Thyroid gland (tissue), 4 donors: ENCODE measurements at regions not wholly inside any gene's neighbourhood (a gene's known extent, or its start where the extent isn't known, plus 50 kb on each side); places are given as distances from the start of the nearest gene placed in this dataset.

ENCODE experiments used
- POLR2A ChIP-seq, 2 donors: fragments of 450-650 bp; IDR thresholded peaks; one replicate each; pipeline ENCODE4 v1.6.1; 2017; ENCODE audit warnings: antibody characterized with exemption in 2 of 2, mild to moderate bottlenecking in 2 of 2, moderate library complexity in 1 of 2
- TF ChIP-seq, protein P1 (sequence below), 6 experiments: fragments of 200-600 bp in 3 of 6; fragments of 450-650 bp in 3 of 6; sonication (generic) in 3 of 6; IDR thresholded peaks; one replicate each; pipeline ENCODE4 v1.5.1; 2016 to 2019; ENCODE audit warnings: antibody characterized with exemption in 6 of 6, mild to moderate bottlenecking in 2 of 6, inconsistent platforms in 1 of 6, moderate library complexity in 1 of 6

DNA sequence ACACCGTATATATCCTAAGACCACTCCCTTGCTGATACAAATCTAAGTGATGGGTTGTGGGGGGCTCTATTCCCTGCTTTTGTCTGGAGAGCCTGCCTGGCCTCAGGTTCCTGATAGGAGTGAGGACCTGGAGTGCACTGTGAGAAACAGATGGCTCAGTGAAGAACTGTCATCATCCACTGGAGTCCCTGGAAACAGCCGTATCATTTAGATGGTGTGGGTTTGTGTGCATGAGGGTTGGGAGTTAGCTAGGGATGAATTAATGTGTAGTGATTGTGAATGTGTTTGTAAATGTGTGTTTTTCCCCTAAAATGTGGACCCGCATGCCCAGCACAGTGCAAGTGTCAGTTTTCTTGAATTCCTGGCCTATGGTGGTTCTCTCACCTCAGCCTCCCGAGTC, 111.6 kb downstream of the CRYBB2 start:
- TF ChIP-seq, protein P1, sequence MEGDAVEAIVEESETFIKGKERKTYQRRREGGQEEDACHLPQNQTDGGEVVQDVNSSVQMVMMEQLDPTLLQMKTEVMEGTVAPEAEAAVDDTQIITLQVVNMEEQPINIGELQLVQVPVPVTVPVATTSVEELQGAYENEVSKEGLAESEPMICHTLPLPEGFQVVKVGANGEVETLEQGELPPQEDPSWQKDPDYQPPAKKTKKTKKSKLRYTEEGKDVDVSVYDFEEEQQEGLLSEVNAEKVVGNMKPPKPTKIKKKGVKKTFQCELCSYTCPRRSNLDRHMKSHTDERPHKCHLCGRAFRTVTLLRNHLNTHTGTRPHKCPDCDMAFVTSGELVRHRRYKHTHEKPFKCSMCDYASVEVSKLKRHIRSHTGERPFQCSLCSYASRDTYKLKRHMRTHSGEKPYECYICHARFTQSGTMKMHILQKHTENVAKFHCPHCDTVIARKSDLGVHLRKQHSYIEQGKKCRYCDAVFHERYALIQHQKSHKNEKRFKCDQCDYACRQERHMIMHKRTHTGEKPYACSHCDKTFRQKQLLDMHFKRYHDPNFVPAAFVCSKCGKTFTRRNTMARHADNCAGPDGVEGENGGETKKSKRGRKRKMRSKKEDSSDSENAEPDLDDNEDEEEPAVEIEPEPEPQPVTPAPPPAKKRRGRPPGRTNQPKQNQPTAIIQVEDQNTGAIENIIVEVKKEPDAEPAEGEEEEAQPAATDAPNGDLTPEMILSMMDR (IDR thresholded peaks at IDR 0.05): no peak
- no peak for TF ChIP-seq POLR2A (IDR thresholded peaks at IDR 0.05)
